AG04450 (cell line): ENCODE measurements at regions not wholly inside any gene's neighbourhood (a gene's known extent, or its start where the extent isn't known, plus 50 kb on each side); places are given as distances from the start of the nearest gene placed in this dataset.
"Not testable (repeated sequence)": the region's sequence is repeated elsewhere in the genome, so short reads cannot be mapped to it uniquely, and the experiment has no call there.

ENCODE experiments used
- CTCF ChIA-PET: fragments of 300-600, 350-600 bp; formaldehyde crosslinking; extraction: SDS; loops from one replicate; lab custom pipeline; 2022; ENCODE audit warnings: antibody characterized with exemption, inconsistent platforms; lab: Charles Lee
- POLR2A ChIA-PET: fragments of 350-600 bp; formaldehyde crosslinking; extraction: SDS; loops from one replicate; lab custom pipeline; 2021; ENCODE audit warnings: antibody characterized with exemption, inconsistent platforms; lab: Yijun Ruan, JAX
- DNase-seq: peaks from one replicate; pipeline ENCODE4 v3.0.0-alpha.2; 2011; ENCODE audit warnings: low read depth, low spot score
- H3K27ac ChIP-seq: one replicate; pipeline ENCODE4 v1.5.1; 2012; ENCODE audit warnings: low read depth, low read length, control low read depth
- H3K27me3 ChIP-seq: one replicate; pipeline ENCODE4 v1.6.0; 2012; ENCODE audit warnings: low read length; ENCODE audit not compliant: control insufficient read depth, insufficient read depth
- H3K4me3 ChIP-seq: 2 replicates; pipeline ENCODE4 v1.5.1; 2011; ENCODE audit warnings: mild to moderate bottlenecking, low read depth, low read length, control low read depth
- H3K9me3 ChIP-seq: 2 replicates; pipeline ENCODE4 v1.5.1; 2012; ENCODE audit warnings: low read length; ENCODE audit not compliant: control insufficient read depth, insufficient read depth
- CTCF ChIP-seq: IDR thresholded peaks from 2 replicates; pipeline ENCODE4 v1.5.1; 2011; ENCODE audit warnings: low read depth, low read length, control low read depth, inconsistent platforms

- TF ChIP-seq CTCF: no peak
- ChIA-PET CTCF (no interaction called here), POLR2A (no interaction called here)
- DNase-seq: no peak
- Histone ChIP-seq H3K27ac (no peak overlapping the region), H3K4me3 (no peak overlapping the region), H3K27me3 (no peaks in the 10 kb centered on the region), H3K9me3 (peaks cover 6% of the 10 kb centered on the region; the same call in 1 of the 2 replicates)
Measured at GRCh38 chr14:39664646-39665045, 232.4 kb upstream of the FBXO33 start.

- POLR2A ChIA-PET: no interaction called here
- CTCF ChIA-PET: no interaction called here
- peaks cover 10% of the 10 kb centered on the region for H3K9me3 ChIP-seq
- H3K27me3 ChIP-seq: no peaks in the 10 kb centered on the region
- TF ChIP-seq CTCF: no peak
- DNase-seq: no peak
- H3K27ac ChIP-seq: no peak overlapping the region
- no peak overlapping the region for H3K4me3 ChIP-seq
Measured at GRCh38 chr14:39641224-39641623, 209.0 kb upstream of the FBXO33 start.

- H3K27ac ChIP-seq, POLR2A ChIA-PET, DNase-seq, CTCF ChIA-PET, H3K9me3 ChIP-seq, H3K27me3 ChIP-seq, H3K4me3 ChIP-seq: not testable (repeated sequence)
Measured at GRCh38 chr14:39639009-39639408, 206.8 kb upstream of the FBXO33 start.

- Histone ChIP-seq H3K9me3 (peaks cover 11% of the 10 kb centered on the region), H3K27me3 (no peaks in the 10 kb centered on the region), H3K27ac (no peak overlapping the region), H3K4me3 (no peak overlapping the region)
- POLR2A ChIA-PET: no interaction called here
- DNase-seq: no peak
- no peak for TF ChIP-seq CTCF
- CTCF ChIA-PET: no interaction called here
Measured at GRCh38 chr14:39628087-39628486, 195.9 kb upstream of the FBXO33 start.

- TF ChIP-seq CTCF: no peak
- no peaks in the 10 kb centered on the region for H3K27me3 ChIP-seq
- H3K27ac ChIP-seq: no peak overlapping the region
- H3K4me3 ChIP-seq: no peak overlapping the region
- ChIA-PET POLR2A (no interaction called here), CTCF (no interaction called here)
- H3K9me3 ChIP-seq: peaks cover 8% of the 10 kb centered on the region
- DNase-seq: no peak
Measured at GRCh38 chr14:39626589-39627576, 194.7 kb upstream of the FBXO33 start.
